HG03432 (cell line): ENCODE measurements at regions not wholly inside any gene's neighbourhood (a gene's known extent, or its start where the extent isn't known, plus 50 kb on each side); places are given as distances from the start of the nearest gene placed in this dataset.
"Not testable (repeated sequence)": the region's sequence is repeated elsewhere in the genome, so short reads cannot be mapped to it uniquely, and the experiment has no call there.

ENCODE experiments used
- ATAC-seq: cut with Tn5 transposase; IDR thresholded peaks from one replicate; pipeline ENCODE4 v1.9.1; 2021; ENCODE audit warnings: mild to moderate bottlenecking, moderate library complexity; ENCODE audit not compliant: unreplicated experiment

- ATAC-seq: no peak
These were observed 126.5 kb downstream of the VPREB1 start for GRCh38 chr22:22371031-22371541.

- ATAC-seq: no peak
These were observed 127.5 kb downstream of the VPREB1 start for GRCh38 chr22:22372086-22372485.

GRCh38 chr22:22374163-22374562 is 129.6 kb downstream of the VPREB1 start:
- no peak for ATAC-seq

- no peak for ATAC-seq
These were observed 130.0 kb downstream of the VPREB1 start for GRCh38 chr22:22374579-22374978.

- ATAC-seq: no peak
These were observed 131.2 kb downstream of the VPREB1 start for GRCh38 chr22:22375576-22376351.

GRCh38 chr22:22376352-22376706 is 131.7 kb downstream of the VPREB1 start:
- ATAC-seq: no peak

GRCh38 chr22:22376884-22377283 is 131.7 kb downstream of the ZNF280B start:
- not testable (repeated sequence) for ATAC-seq

GRCh38 chr22:22377335-22377734 is 131.2 kb downstream of the ZNF280B start:
- ATAC-seq: no peak

- no peak for ATAC-seq
These were observed 129.8 kb downstream of the ZNF280B start for GRCh38 chr22:22378446-22379415.

- ATAC-seq: no peak
These were observed 128.2 kb downstream of the ZNF280B start for GRCh38 chr22:22380098-22381030.

GRCh38 chr22:22381292-22381691 is 127.2 kb downstream of the ZNF280B start:
- ATAC-seq: not testable (repeated sequence)

GRCh38 chr22:22384267-22384666 is 124.3 kb downstream of the ZNF280B start:
- no peak for ATAC-seq

- no peak for ATAC-seq
These were observed 123.8 kb downstream of the ZNF280B start for GRCh38 chr22:22384668-22385244.

- ATAC-seq: no peak
These were observed 121.7 kb downstream of the ZNF280B start for GRCh38 chr22:22386602-22387385.

- ATAC-seq: no peak
These were observed 121.2 kb downstream of the ZNF280B start for GRCh38 chr22:22387386-22387736.

- no peak for ATAC-seq
These were observed 120.5 kb downstream of the ZNF280B start for GRCh38 chr22:22388090-22388489.

GRCh38 chr22:22388494-22388893 is 120.0 kb downstream of the ZNF280B start:
- ATAC-seq: no peak

- no peak for ATAC-seq
These were observed 119.1 kb downstream of the ZNF280B start for GRCh38 chr22:22389467-22389866.

GRCh38 chr22:22390989-22391388 is 117.6 kb downstream of the ZNF280B start:
- ATAC-seq: no peak

- ATAC-seq: no peak
These were observed 117.0 kb downstream of the ZNF280B start for GRCh38 chr22:22391543-22391942.
